ENCODE measurements at regions not wholly inside any gene's neighbourhood (a gene's known extent, or its start where the extent isn't known, plus 50 kb on each side); places are given as distances from the start of the nearest gene placed in this dataset.
"Not testable (repeated sequence)": the region's sequence is repeated elsewhere in the genome, so short reads cannot be mapped to it uniquely, and the experiment has no call there.

GRCh38 chr6:166707045-166707444 lies 80.0 kb upstream of the RPS6KA2 start:
- no peak for DNase-seq
- TF ChIP-seq CTCF (IDR thresholded peaks at IDR 0.05) (peak in 1 of 4 experiments; percentile 15), POLR2A (IDR thresholded peaks at IDR 0.05) (no peak)
- intact Hi-C loops (cut with DNase I; ENCODE audit: low total_unique reads), result no loop called here
- Histone ChIP-seq H3K36me3 (no peaks in the 10 kb centered on the region), H3K4me3 (no peak overlapping the region), H3K27ac (no peak overlapping the region), H3K4me1 (no peaks in the 10 kb centered on the region), H3K9me3 (no peaks in the 10 kb centered on the region), H3K27me3 (no peaks in the 10 kb centered on the region)

GRCh38 chr6:166705069-166705468 lies 78.0 kb upstream of the RPS6KA2 start:
- no peak for TF ChIP-seq POLR2A (IDR thresholded peaks at IDR 0.05)
- TF ChIP-seq CTCF (IDR thresholded peaks at IDR 0.05), result no peak
- no peaks in the 10 kb centered on the region for H3K36me3 ChIP-seq
- intact Hi-C loops (cut with DNase I; ENCODE audit: low total_unique reads), result no loop called here
- no peak overlapping the region for H3K27ac ChIP-seq
- DNase-seq, result no peak
- no peaks in the 10 kb centered on the region for H3K27me3 ChIP-seq
- H3K4me1 ChIP-seq, result no peaks in the 10 kb centered on the region
- H3K9me3 ChIP-seq, result no peaks in the 10 kb centered on the region
- H3K4me3 ChIP-seq, result no peak overlapping the region

DNA sequence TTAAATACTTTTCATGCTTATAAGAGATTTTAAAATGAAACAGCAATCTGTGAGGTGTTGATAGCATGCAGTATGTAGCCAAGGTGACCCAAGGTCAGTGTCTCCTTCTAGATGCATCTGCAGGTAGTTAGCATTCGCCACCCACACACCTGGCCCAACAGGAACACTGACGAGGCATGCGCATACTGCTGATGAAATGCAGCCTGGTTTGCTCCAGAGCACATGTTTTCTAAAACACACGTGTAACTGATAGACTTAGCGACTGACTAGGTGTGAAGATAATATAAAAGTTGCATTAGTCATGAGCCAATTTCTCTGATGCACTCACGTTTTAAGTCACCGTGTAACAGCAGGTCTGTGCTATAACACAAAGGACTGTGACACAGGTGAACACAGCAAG lies 77.1 kb upstream of the RPS6KA2 start:
- no peaks in the 10 kb centered on the region for H3K36me3 ChIP-seq
- no peak for TF ChIP-seq POLR2A (IDR thresholded peaks at IDR 0.05)
- no peak for TF ChIP-seq CTCF (IDR thresholded peaks at IDR 0.05)
- intact Hi-C loops (cut with DNase I; ENCODE audit: low total_unique reads), result no loop called here
- H3K9me3 ChIP-seq, result no peaks in the 10 kb centered on the region
- no peaks in the 10 kb centered on the region for H3K27me3 ChIP-seq
- no peak overlapping the region for H3K4me3 ChIP-seq
- no peak overlapping the region for H3K27ac ChIP-seq
- no peaks in the 10 kb centered on the region for H3K4me1 ChIP-seq
- no peak for DNase-seq

DNA sequence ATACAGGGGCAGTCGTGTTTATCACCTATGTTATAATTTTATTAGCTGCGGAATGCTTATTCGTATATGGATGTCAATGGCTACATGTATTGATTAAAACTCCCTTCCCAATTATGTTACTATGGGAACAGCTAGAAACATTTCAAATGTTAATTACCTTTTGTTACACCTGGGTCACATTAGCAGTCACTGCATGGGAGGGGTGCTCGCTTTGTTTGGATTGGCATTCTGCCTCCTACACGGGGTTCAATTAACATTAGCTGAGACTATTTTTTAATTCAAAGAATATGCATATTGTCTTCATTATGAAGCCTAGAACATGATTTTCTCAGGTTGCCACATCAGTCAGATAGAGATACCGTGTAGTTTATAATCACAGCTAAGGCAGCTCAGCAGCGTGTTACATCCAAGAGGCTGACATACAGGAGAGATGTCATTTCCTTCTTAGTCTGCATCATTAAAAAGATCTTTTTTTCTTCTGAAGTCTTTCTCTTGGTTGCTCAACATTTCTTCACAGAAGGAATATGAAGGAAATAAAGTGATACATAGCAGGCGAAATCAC lies 76.2 kb upstream of the RPS6KA2 start:
- DNase-seq, result no peak
- H3K36me3 ChIP-seq, result no peaks in the 10 kb centered on the region
- H3K4me3 ChIP-seq, result no peak overlapping the region
- no peak overlapping the region for H3K27ac ChIP-seq
- no peaks in the 10 kb centered on the region for H3K4me1 ChIP-seq
- H3K27me3 ChIP-seq, result no peaks in the 10 kb centered on the region
- TF ChIP-seq POLR2A (IDR thresholded peaks at IDR 0.05) (no peak), CTCF (IDR thresholded peaks at IDR 0.05) (no peak)
- intact Hi-C loops (cut with DNase I; ENCODE audit: low total_unique reads), result no loop called here
- no peaks in the 10 kb centered on the region for H3K9me3 ChIP-seq

DNA sequence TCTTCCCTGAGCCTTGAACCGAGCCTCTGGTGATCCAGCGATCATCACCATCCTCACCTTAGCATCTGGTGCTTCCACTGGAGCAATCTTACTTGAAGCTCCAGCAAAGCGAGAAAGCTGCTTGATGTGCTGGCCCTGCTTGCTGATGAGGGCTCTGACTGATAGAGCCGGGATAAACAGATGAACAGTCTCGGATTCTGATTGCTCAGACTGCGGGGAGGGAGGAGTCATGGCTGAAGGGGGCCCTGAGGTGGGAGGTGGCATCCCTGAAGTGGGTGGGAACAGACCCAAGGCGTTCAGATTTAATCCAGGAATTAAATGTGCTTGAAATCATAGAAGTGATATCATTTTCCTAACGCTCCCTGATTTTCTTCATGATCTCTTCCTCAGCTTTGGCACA lies 74.4 kb upstream of the RPS6KA2 start:
- H3K4me1 ChIP-seq; H3K27me3 ChIP-seq; H3K27ac ChIP-seq; H3K36me3 ChIP-seq; H3K4me3 ChIP-seq; DNase-seq; intact Hi-C loops (cut with DNase I; ENCODE audit: low total_unique reads); H3K9me3 ChIP-seq: not testable (repeated sequence)

GRCh38 chr6:166700871-166701270 lies 73.8 kb upstream of the RPS6KA2 start:
- DNase-seq; H3K27me3 ChIP-seq; H3K9me3 ChIP-seq; H3K4me3 ChIP-seq; H3K27ac ChIP-seq; intact Hi-C loops (cut with DNase I; ENCODE audit: low total_unique reads); H3K36me3 ChIP-seq; H3K4me1 ChIP-seq: not testable (repeated sequence)
